DMS79 (cell line): ENCODE measurements at regions not wholly inside any gene's neighbourhood (a gene's known extent, or its start where the extent isn't known, plus 50 kb on each side); places are given as distances from the start of the nearest gene placed in this dataset.

Experiments
- DNase-seq: peaks from one replicate; lab custom pipeline; 2025; lab: John Stamatoyannopoulos, UW

DNA sequence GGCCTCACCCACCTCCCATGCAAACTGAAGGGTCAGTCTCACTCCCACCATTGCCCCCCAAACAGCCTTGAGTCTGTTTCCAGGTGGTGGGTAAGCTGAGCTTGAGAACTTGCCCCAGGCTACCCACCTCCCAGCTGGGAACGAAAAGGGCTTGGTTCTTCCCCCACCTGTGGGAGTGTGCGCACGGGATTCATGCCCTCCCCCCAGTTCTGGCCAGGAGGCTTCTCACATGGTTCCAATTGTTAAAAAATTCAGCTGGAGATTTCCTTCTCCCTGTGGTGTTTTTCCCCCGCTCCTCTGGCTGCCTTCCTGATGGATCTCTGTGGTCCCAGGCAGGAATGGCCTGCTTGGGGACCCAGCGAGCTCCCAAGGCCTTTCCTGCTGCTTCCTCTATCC, 81.8 kb upstream of the C21orf91 start:
- no peak for DNase-seq

DNA sequence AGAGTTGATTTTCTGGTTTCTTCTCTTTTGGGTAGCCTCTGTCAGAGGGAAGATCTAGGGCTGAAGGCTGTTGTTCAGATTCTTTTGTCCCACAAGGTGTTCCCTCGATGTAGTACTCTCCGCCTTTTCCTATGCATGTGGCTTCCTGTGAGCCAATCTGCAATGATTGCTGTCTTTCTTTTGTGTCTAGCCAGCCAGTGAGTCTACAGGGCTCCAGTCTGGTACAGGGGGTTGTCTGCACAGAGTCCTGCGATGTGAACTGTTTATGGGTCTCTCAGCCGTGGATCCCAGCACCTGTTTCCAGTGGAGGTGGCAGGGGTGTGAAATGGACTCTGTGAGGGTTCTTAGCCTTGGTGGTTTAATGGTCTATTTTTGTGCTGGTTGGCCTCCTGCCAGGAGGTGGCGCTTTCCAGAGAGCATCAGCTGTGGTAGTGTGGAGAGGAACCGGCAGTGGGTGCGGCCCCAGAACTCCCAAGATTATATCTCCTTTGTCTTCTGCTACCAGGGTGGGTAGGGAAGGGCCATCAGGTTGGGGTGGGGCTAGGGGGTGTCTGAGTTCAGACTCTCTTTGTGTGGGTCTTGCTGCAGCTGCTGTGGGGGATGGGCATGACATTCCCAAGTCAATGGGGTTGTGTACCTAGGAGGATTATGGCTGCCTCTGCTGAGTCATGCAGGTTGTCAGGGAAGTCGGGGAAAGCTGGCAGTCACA, 81.3 kb upstream of the C21orf91 start:
- no peak for DNase-seq

DNA sequence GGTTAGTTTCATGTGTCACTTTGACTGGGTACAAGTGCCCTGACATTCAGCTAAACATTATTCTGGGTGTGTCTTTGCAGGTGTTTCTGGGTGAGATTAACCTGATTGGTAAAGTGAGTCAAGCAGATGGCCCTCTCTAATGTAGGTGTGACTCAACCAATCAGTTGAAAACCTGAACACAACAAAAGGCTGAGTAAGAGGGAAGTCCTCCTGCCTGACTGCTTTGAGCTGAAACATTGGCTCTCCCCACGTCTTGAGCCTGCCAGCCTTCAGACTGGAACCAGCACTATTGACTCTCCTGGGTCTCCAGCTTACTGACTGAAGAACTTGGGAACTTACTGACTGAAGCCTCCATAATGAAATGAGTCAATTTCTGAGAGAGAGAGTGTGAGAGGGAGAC, 70.0 kb upstream of the C21orf91 start:
- no peak for DNase-seq

DNA sequence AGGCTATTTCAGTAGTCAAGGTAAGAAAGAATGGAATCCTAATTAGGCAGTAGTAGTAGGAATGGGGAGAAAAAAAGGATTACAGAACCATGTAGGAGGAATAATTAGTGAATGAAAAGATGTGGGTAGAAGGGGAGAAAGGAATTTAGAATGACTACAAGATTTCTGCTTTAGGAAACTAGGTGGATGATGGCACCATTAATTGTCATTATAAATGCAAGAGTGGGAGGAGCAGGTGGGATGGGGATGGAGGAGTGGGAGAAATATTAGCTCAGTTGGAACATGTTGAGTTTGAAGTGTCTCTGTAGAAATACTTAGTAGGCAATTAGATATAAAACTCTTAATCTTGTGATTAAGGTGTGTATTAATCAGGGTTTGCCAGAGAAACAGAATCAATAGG, 50.0 kb upstream of the C21orf91 start:
- DNase-seq, result no peak
